Large intestine (tissue), 3 donors: ENCODE measurements at regions not wholly inside any gene's neighbourhood (a gene's known extent, or its start where the extent isn't known, plus 50 kb on each side); places are given as distances from the start of the nearest gene placed in this dataset.

ENCODE experiments used
- DNase-seq, 2 donors: peaks; one replicate each; pipeline versions ENCODE4 v3.0.0 to v3.0.0-alpha.2; 2013
- H3K27ac ChIP-seq: one replicate; pipeline ENCODE4 v1.5.1; 2013; ENCODE audit warnings: low read length
- H3K27me3 ChIP-seq: 2 replicates; pipeline ENCODE4 v1.6.1; 2013; ENCODE audit warnings: low read length; ENCODE audit not compliant: control insufficient read depth, insufficient read depth
- H3K36me3 ChIP-seq: 2 replicates; pipeline ENCODE4 v1.6.1; 2013; ENCODE audit warnings: low read length; ENCODE audit not compliant: control insufficient read depth, insufficient read depth
- H3K4me1 ChIP-seq: one replicate; pipeline ENCODE4 v1.6.1; 2013; ENCODE audit warnings: low read length; ENCODE audit not compliant: control insufficient read depth, insufficient read depth
- H3K4me3 ChIP-seq: one replicate; pipeline ENCODE4 v1.5.1; 2013; ENCODE audit warnings: low read length
- H3K9me3 ChIP-seq: one replicate; pipeline ENCODE4 v1.6.1; 2013; ENCODE audit warnings: mild to moderate bottlenecking, low read depth, low read length, moderate library complexity; ENCODE audit not compliant: control insufficient read depth
- WGBS: methylation state at CpG from one replicate; pipeline ENCODE4 v1.1.5; 2013; ENCODE audit warnings: low lambda C conversion rate; ENCODE audit not compliant: insufficient coverage; 5-methylcytosine and 5-hydroxymethylcytosine counted together

- WGBS = 89% methylated on average over 5 of the region's 22 CpGs
- Histone ChIP-seq H3K36me3 (no peaks in the 10 kb centered on the region), H3K27me3 (no peaks in the 10 kb centered on the region), H3K27ac (no peak overlapping the region), H3K4me1 (peaks cover 5% of the 10 kb centered on the region), H3K9me3 (peaks cover 4% of the 10 kb centered on the region), H3K4me3 (no peak overlapping the region)
- DNase-seq = no peak
Measured at GRCh38 chr14:101178184-101179072, 274.9 kb upstream of the RTL1 start.

GRCh38 chr14:101179691-101180211, 276.2 kb upstream of the RTL1 start:
- no peak for DNase-seq
- H3K9me3 ChIP-seq = peaks cover 4% of the 10 kb centered on the region
- H3K27me3 ChIP-seq = no peaks in the 10 kb centered on the region
- no CpG with 5 or more reads among the region's 12 CpGs for WGBS
- no peak overlapping the region for H3K4me3 ChIP-seq
- no peaks in the 10 kb centered on the region for H3K36me3 ChIP-seq
- H3K4me1 ChIP-seq = peaks cover 15% of the 10 kb centered on the region
- no peak overlapping the region for H3K27ac ChIP-seq

- peaks cover 4% of the 10 kb centered on the region for H3K9me3 ChIP-seq
- no peak for DNase-seq
- H3K4me1 ChIP-seq = peaks cover 15% of the 10 kb centered on the region
- H3K36me3 ChIP-seq = no peaks in the 10 kb centered on the region
- H3K27ac ChIP-seq = no peak overlapping the region
- WGBS = no CpG with 5 or more reads among the region's 6 CpGs
- no peaks in the 10 kb centered on the region for H3K27me3 ChIP-seq
- no peak overlapping the region for H3K4me3 ChIP-seq
Measured at GRCh38 chr14:101181446-101182313, 278.2 kb upstream of the RTL1 start.

GRCh38 chr14:101182476-101182875, 279.0 kb upstream of the RTL1 start:
- no CpG with 5 or more reads among the region's 5 CpGs for WGBS
- no peaks in the 10 kb centered on the region for H3K27me3 ChIP-seq
- H3K9me3 ChIP-seq = peaks cover 4% of the 10 kb centered on the region
- H3K36me3 ChIP-seq = no peaks in the 10 kb centered on the region
- H3K27ac ChIP-seq = no peak overlapping the region
- peaks cover 15% of the 10 kb centered on the region for H3K4me1 ChIP-seq
- DNase-seq = no peak
- H3K4me3 ChIP-seq = no peak overlapping the region

- H3K4me1 ChIP-seq = peaks cover 15% of the 10 kb centered on the region
- H3K27ac ChIP-seq = peak overlapping the region; percentile 70
- no CpG with 5 or more reads among the region's 23 CpGs for WGBS
- peak; percentile 51 to 80 for DNase-seq
- H3K36me3 ChIP-seq = no peaks in the 10 kb centered on the region
- H3K9me3 ChIP-seq = peaks cover 4% of the 10 kb centered on the region
- H3K4me3 ChIP-seq = no peak overlapping the region
- H3K27me3 ChIP-seq = no peaks in the 10 kb centered on the region
Measured at GRCh38 chr14:101183376-101184103, 280.0 kb upstream of the RTL1 start.

- 44% methylated on average over 1 of the region's 12 CpGs for WGBS
- Histone ChIP-seq H3K4me1 (peaks cover 15% of the 10 kb centered on the region), H3K36me3 (no peaks in the 10 kb centered on the region), H3K9me3 (peaks cover 4% of the 10 kb centered on the region), H3K27ac (peak overlapping the region; percentile 70), H3K4me3 (no peak overlapping the region), H3K27me3 (no peaks in the 10 kb centered on the region)
- DNase-seq = no peak
Measured at GRCh38 chr14:101184104-101184455, 280.6 kb upstream of the RTL1 start.

- no peaks in the 10 kb centered on the region for H3K27me3 ChIP-seq
- DNase-seq = no peak
- H3K4me1 ChIP-seq = peaks cover 15% of the 10 kb centered on the region
- H3K36me3 ChIP-seq = no peaks in the 10 kb centered on the region
- 100% methylated on average over 2 of the region's 6 CpGs for WGBS
- H3K9me3 ChIP-seq = peaks cover 4% of the 10 kb centered on the region
- H3K4me3 ChIP-seq = no peak overlapping the region
- peak overlapping the region; percentile 70 for H3K27ac ChIP-seq
Measured at GRCh38 chr14:101184572-101184971, 281.1 kb upstream of the RTL1 start.

GRCh38 chr14:101185073-101185835, 281.7 kb upstream of the RTL1 start:
- Histone ChIP-seq H3K36me3 (no peaks in the 10 kb centered on the region), H3K9me3 (peaks cover 4% of the 10 kb centered on the region), H3K27me3 (no peaks in the 10 kb centered on the region), H3K4me1 (peaks cover 15% of the 10 kb centered on the region), H3K27ac (no peak overlapping the region), H3K4me3 (no peak overlapping the region)
- no peak for DNase-seq
- no CpG with 5 or more reads among the region's 15 CpGs for WGBS

- no peaks in the 10 kb centered on the region for H3K27me3 ChIP-seq
- H3K36me3 ChIP-seq = no peaks in the 10 kb centered on the region
- DNase-seq = no peak
- no peak overlapping the region for H3K27ac ChIP-seq
- WGBS = no CpG with 5 or more reads among the region's 5 CpGs
- H3K9me3 ChIP-seq = no peaks in the 10 kb centered on the region
- H3K4me3 ChIP-seq = no peak overlapping the region
- peaks cover 15% of the 10 kb centered on the region for H3K4me1 ChIP-seq
Measured at GRCh38 chr14:101185946-101186345, 282.4 kb upstream of the RTL1 start.
